GM19468 (cell line): ENCODE measurements at regions not wholly inside any gene's neighbourhood (a gene's known extent, or its start where the extent isn't known, plus 50 kb on each side); places are given as distances from the start of the nearest gene placed in this dataset.

Experiments
- ATAC-seq: cut with Tn5 transposase; IDR thresholded peaks from one replicate; pipeline ENCODE4 v1.9.1; 2021; ENCODE audit warnings: mild to moderate bottlenecking, moderate library complexity, moderate number of reproducible peaks; ENCODE audit not compliant: unreplicated experiment; ENCODE audit errors: extremely low read depth

DNA sequence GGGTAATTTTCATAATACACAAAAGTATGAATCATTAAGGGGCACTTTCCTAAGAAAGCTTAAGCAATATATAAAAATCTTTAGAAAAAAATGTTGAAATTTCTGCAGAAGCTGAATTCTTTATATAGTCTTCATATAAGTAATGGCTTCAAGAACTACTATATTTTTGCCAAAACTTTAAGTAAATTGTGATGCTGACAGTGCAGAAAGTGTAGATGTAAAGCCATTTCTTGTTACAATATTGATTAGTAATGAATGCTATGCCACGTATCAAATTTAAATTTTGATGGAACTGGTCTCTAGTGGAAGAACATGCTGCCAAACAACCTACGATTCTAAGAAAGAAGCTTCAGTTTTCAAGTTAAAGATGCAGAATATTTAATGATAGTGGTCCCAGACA is 1210.0 kb downstream of the SLITRK1 start:
- no peak for ATAC-seq

DNA sequence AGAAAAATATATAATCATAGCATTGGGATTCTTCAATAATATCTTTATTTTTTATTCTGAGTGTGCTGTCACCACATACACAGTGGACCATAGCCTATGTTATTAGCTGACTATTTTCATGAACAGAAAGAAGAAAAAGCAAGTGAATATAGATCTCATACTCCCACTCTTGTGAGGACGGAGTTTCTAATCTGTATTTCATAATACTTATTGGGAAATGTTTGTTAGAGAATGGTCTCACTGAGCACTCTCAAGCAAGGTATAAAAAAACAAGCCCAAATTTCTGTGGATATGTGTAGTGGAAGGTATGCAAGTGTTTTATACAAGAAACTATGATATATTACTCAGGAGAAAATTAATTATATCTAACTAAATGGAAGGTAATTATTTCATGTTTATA is 1218.1 kb downstream of the SLITRK1 start:
- ATAC-seq, result no peak

DNA sequence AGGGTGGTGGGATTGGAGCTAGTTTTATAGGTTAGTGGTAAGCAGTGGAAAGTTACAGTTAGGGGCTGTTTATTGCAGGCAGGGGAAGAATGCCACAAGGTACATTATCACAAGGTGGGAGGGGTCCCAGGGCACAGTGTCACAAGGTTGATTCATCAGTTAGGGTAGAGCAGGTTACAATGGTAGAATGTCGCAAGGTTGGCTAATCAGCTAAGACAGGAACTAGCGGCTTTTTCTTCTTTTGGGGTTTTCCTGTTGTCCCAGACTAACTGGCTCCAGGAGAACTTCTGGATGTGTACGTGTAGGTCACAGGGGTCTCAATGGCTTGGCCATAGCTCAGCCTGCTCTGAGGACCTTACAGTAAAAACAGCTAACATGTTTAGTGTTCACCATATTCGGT is 1221.1 kb downstream of the SLITRK1 start:
- no peak for ATAC-seq

DNA sequence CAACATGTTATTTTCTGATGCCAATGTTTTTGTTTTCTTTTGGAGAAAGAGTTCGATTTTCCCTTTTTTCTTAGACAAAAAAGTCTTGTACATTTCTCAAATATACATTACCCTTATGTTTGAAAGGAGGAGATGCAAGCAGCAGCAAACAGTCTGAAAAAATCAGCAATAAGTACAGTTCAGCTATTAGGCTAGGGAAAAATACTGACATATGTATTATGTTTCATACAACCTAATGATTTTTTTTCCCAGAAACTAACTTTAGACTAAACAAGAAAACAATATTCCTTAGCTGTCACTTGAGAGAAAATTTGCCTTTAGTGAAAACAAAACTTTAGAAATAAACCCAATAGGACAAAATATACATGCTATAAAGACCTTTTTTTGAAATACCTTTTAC is 1223.5 kb downstream of the SLITRK1 start:
- no peak for ATAC-seq

DNA sequence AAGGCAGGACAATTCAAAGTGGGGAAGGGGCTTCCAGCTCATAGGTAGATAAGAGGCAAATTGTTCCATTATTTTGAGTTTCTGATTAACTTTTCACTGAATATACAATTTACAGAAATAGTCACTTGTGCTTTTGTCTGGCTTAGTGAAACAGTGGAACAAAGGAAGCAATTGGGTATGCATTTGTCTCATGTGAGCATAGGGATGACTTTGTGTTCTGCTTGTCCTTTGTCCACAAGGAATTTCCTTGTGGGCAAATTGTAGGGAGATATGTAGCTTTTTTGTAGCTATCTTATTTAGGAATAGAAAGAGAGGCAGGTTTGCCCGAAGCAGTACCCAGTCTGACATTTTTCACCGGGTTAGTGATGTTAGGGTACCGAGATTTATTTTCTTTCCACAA is 1224.8 kb downstream of the SLITRK1 start:
- no peak for ATAC-seq

DNA sequence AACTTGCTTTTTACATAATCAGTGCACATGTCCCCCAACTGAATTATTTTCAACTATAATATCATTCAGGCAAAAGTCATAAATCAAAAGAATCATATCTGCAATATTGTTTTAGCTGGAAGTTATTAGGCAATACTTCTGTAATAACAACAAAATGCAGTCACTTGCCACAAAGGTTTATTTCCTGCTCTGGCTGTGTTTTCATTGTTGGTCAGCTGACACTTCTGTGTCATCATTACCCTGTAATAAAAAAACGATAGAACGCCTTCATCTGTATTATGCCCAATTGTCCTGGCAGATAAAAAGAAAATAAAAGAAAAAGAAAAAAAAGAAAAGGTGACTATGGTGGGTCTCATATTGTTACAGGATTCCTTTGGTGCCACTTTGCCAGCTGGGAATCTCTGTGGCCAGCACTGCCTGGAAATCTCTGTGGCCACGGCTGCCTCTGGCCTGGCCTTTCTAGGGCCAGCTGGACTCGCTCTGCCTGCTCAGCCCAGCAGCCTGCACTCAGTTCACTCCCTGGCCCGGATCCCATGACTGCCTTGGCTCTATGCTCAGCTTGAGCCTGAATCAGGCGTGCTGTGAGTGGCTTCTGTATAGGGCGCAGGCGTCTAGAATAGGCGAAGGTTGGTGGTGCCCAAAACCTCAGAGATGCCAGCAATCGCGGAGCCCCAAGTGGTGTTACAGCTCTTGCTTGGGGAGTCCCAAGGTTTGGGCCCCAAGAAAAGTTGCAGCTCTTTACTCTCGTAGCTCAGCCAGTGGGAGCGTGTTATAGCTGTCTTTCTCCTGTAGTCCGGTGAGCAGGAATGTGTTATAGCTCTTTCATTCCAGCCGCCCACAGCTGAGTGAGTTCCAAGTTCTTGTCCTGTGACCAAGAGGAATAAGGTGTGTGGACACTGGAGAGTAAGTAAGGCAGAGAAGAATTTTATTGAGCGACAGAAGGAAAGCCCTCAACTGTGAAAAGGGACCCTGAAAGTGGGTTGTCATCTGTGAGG is 1227.1 kb downstream of the SLITRK1 start:
- ATAC-seq, result no peak

DNA sequence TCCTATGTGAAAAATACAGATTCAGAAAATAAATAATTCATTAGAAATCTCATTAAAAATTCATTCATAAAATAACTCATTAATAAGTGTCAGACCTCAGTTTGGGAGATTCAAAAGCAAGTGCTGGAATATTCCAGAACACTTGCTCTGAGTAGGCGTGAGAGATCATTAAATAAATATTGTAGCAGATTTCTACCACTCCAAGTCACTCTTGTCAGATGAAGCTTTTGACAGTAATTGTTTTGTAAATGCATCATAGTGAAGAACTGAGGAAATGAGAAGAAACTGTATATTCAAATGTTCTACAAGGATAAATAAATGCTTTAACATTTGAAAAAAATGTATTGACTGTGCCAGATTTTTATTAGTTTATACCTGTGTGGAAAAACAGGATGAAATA is 1228.1 kb downstream of the SLITRK1 start:
- no peak for ATAC-seq

DNA sequence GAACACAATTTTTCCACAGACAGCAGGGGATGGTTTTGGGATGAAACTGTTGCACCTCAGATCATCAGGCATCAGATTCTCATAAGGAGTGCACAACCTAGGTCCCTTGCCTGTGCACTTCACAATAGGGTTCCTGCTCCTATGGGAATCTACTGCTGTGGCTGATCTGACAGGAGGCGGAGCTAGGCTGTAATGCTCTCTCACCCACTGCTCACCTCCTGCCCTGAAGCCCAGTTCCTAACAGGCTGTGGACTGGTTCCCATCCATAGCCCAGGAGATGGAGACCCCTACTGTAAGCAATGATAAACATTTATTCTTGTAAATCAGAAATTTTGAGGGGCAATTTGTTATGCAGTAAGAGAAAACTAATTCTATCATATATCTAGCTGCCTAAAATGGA is 1234.7 kb downstream of the SLITRK1 start:
- no peak for ATAC-seq

DNA sequence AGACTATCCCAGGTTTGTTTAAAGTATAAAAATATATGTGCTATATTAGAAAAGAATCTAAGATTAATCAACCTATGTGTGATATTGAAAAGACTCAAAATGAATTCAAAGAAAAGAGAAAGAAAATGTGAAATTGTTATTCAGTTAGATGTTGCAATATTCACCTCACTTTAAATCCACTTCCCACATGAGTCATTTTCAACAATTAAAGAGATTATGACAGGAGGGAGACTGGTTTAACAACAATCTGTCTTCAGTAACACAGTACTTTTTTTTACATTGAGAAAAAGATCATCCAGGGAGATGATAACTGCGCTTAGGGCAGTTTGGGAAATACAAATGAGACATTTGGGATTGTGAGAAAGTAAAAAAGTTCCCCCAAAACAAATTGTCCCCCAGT is 1246.2 kb downstream of the SLITRK1 start:
- no peak for ATAC-seq

DNA sequence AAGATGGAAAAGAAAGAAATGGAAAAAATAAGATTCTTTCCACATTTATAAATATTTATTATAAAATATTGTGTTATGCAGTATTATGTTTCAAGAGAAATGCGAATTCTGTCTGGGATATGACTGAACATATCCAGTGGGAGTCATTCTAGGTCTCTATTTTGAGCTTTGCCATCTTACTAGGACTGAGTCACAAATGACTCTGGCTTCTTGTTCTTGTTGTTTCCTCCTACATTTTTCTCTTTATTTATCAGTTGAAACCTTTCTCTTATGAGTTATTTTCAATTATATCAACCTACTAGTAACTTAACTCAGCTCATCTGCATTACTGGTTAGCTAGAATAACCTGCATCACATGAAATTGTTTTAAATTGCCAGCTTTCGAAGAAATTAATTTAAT is 1247.3 kb downstream of the SLITRK1 start:
- ATAC-seq, result no peak

DNA sequence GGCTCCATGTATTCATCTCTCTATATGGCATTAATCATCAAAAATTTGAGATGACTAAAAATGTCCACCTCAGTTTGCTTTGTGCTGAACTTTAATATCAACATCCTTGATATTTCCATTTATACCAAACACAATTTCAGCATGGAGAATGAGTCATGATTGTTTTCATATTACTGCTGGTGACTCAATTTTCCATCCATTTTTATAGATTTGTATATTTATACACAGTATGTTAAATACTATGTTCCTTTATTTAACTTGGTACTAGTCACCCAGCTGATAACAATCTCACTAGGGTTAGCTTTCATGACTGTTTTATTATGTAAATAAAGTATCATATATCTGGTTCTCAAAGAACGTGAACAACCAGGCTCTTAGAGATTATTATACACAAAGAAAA is 1255.1 kb downstream of the SLITRK1 start:
- ATAC-seq, result no peak

DNA sequence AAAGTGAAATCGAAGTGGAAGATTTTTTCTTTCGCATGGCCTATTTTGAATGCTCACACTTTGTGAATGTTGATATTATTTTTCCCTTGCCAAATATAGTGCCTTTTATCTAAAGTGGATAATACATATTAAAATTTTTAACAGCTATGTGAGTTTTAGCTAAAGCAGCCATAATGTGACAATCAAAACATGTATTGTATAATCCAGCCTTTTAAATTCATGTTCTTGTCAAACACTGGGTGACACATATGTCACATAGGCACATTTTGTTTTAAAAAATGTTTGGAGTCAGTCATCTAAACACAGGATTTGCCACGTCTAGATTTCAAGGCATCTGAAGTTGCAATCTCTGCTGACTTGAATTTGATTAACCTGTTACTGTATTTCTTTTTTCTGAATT is 1256.6 kb downstream of the SLITRK1 start:
- no peak for ATAC-seq

DNA sequence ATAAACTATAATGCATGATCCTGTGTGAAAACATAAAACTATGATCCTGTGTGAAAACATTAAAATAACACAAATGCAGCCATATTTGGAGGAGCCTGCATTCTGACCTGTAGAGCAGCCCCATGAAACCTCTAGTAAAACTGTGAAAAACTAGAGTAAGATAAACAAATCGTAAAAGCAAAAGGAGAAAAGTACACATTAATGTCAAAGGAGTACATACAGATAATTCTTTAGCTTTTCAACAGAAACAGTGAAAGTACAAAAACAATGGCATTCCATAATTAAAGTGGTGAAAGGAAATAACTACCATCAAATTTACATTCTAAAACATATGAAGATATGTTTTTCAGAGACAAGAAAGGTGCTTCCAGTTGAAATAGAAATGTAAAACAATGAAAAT is 1267.2 kb downstream of the SLITRK1 start:
- no peak for ATAC-seq

DNA sequence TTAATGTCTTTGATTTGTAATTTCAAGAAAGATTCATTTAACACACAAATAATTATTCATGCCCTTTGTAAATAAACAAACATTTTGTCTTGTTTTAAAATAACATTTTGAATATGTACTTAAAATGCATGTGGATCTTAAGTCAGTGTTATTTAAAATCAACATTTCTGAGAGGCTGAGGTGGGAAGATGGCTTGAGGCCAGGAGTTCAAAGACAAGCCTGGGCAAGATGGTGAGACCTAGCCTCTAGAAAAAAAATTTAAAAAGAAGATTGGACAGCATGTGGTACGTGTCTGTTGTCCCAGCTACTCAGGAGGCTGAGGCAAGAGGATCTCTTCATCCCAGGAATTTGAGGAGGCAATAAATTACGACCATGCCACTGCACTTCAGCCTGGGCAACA is 1268.2 kb downstream of the SLITRK1 start:
- no peak for ATAC-seq

DNA sequence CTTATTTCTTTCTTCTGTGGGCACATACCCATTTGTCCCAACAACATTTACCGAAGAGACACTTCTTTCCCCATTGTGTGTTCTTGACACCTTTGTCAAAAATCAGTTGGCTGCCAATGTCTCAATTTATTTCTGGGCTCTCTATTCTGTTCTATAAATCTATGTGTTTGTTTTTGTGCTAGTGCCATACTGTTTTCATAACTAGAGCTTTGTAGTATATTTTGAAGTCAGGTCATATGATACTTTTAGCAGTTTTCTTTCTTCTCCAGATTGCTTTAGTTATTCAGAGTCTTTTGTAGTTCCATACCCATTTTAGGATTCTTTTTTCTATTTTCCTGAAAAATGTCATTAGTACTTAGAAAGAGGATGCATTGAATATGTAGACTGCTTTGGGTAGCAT is 1276.3 kb downstream of the SLITRK1 start:
- no peak for ATAC-seq

DNA sequence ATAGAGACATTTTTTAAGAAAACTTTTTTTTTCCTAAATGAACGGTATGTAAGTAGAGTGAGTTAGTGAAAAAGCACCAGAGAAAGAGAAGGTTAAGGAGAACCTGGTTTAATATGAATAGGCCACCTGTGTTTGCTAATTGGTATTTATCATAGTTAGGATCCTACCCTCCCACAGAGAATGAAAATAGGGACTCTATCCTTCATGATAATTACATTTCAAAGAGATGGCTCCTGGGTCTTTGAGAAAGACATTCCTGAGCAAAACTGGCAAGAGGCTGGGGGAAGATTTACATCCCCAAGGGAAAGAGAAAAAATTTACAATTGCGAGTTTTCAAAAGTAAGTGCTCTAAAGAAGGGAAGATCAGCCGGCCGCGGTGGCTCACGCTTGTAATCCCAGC is 1284.5 kb downstream of the SLITRK1 start:
- no peak for ATAC-seq

DNA sequence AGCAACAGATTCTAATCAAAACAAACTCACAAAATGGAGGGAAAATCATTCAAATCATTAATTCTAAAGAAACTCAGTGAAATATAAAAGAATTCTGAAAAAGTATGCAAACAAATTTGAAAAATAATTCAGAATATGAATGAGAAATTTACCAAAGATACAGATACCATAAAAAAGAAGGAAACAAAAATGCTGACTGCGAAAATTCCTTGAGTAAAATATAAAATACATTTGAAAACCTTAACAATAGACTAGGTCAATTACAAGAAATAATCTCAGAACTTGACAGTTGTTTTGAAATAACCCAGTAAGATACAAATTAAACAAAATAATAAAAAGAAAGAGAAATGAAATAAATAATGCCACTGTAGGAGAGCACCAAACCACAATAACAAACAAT is 1289.0 kb downstream of the SLITRK1 start:
- ATAC-seq, result no peak

DNA sequence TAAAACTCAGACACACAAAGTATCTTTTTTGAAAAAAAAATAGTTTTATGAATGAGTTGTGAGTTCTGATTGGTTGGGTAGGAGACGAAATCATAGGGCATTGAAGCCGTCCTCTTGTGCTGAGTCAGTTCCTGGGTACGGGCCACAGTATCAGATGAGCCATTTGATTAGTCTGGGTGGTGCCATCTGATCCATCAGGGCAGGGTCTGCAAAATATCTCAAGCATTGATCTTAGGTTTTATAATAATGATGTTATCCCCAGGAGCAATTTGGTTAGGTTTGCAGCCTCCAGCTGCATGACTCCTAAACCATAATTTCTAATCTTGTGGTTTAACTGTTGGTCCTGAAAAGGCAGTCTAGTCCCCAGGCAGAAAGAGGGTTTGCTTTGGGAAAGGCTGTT is 1310.6 kb downstream of the SLITRK1 start:
- ATAC-seq, result no peak

DNA sequence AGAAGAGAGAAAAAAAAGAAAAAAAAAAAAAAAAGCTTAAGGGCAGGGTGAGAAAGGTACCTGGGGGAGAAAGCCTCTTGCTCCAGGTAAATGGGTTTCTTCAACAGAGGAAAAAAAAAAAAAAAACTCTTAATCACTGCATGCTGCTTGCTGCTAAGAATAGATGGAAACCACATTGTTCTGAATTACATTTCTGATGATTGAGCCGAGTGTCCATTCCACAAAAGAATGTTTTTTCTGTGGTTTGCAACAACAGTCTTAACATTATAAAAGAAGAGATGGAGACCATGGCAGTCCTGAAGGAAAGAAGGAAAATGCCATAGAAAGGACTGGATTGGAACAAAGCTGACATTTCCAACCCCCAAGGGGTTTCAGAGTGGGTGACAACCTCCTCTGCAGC is 1312.7 kb downstream of the SLITRK1 start:
- ATAC-seq, result no peak

DNA sequence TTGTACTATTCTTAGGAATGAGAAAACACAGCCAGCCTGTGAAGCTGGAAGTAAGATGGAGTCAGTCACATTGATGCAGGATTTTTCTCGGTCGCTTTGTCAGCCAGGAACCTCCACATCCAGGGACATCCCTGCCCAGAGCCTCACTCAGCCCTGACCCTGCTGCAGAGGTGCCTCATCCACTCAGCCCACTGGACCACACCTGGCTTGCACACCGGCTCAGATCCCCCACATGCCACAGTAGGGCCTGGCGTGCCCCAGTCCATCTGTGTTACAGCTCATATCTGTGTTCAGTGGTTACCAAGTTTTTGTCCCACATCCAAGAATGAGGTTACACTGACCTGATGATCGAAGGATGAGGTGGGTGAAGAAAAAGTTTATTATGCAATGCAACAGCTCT is 1315.4 kb downstream of the SLITRK1 start:
- ATAC-seq, result no peak

DNA sequence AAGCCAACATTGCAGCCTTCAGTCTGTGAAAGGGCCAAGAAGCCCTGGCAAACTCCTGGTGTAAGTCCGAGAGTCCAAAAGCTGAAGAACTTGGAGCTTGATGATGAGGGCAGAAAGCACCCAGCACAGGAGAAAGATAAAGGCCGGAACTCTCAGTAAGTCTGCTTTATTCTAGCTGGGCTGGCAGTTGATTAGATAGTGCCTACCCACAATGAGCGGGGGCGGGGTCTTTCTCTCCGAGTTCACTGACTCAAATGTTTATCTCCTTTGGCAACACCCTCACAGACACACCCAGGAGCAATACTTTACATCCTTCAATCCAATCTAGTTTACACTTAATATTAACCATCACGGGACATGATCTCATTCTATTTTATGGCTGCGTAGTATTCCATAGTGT is 1317.1 kb downstream of the SLITRK1 start:
- no peak for ATAC-seq

DNA sequence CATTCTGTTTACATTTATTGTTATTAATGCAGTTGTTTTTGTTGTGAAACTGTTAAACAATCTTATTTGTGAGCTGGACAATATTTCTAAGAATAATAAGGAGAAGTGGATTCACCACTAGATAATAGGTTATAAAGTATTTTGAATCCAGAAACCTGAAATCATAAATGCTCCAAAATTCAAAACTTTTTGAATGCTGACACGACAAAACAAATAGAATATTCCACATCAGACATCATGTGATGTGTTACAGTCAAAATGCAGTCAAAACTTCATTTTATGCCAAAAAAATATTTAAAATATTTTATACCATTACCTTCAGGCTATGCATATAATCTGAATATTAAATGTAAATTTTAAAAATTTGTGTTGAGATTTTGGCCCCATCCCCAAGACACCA is 1321.4 kb downstream of the SLITRK1 start:
- ATAC-seq, result no peak
